GM18873 (cell line): ENCODE measurements at regions not wholly inside any gene's neighbourhood (a gene's known extent, or its start where the extent isn't known, plus 50 kb on each side); places are given as distances from the start of the nearest gene placed in this dataset.
"Not testable (repeated sequence)": the region's sequence is repeated elsewhere in the genome, so short reads cannot be mapped to it uniquely, and the experiment has no call there.

ENCODE experiments used
- ATAC-seq: cut with Tn5 transposase; IDR thresholded peaks from one replicate; pipeline ENCODE4 v1.9.1; 2021; ENCODE audit warnings: mild to moderate bottlenecking, moderate library complexity, moderate number of reproducible peaks; ENCODE audit not compliant: unreplicated experiment, low FRiP score

DNA sequence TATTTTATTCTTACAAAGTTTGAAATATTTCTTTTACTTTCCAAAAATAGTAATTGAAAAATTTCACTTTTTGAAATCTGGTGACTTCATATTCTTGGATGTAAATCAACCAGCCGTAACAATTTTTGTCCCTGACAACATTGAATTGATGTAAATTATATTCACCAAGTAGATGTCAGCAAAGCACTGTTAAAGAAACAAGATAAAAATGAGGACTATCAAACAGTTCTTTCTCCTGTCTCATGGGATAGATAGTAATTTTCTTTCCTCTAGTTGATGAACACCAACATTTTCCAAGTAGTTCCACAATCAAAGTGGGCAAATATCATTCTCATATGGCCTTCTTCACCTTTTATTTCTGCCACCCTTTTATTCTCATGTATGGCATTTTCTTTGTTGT lies 1461.9 kb downstream of the MAT2B start:
- ATAC-seq: no peak

DNA sequence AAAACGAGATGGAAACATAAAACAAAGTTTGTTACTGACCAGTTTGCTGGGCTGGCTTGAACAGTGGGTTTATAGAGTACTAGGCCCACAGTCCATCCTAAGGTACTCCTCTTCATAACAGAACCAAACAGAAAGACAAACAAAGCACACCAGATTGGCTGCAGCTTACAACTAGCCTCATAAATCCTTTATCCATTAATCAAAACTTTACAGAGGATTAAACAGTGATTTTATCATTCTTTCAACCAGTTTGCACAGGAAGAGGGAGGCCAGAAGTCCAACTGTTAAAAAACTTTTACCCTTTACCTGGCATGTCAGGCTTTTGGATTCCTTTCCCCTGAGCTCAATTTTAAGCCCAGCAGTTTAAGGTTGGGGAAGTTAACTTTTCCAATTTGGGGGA lies 1467.6 kb downstream of the MAT2B start:
- no peak for ATAC-seq

DNA sequence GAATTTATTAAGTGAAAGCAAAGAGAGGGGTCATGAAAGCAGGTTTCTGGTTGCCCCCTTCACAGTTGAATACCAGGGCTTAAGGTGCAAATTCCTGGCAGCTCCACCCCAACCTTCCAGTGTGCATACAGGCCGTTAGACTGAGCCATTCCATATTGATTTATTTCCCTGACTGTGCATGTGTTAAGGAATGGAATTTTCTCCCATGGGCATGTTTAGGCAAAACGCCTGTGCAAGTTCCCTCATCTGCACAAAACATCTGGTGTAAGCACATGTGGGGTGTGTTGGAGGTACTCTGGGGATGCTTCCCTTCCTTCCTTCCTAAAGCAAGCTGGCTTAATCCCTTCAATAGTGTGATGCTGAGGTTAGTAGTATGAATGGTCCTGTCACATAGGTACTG lies 1470.6 kb downstream of the MAT2B start:
- ATAC-seq: no peak

DNA sequence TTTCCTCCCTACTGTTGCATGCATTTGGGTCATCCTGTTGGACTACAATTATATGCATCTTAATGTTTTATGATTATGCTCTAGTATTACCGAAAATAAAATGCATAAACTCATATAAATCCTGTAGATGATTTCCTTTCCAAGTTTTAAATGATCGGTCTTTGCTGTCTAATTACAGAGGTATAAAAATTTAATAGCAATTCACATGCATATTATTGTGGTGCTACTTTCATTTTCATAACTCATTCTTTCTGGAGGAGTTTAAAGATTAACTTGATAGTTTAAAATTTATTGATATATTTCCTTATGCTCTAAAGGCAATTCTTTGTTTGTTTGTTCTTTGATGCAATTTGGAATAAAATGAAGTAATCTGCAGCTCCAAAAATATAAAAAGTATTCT lies 1475.1 kb downstream of the MAT2B start:
- ATAC-seq: no peak

- ATAC-seq: no peak
Observed at GRCh38 chr5:164998142-164998541, 1492.7 kb downstream of the MAT2B start.

- ATAC-seq: no peak
Observed at GRCh38 chr5:164998590-164998989, 1493.2 kb downstream of the MAT2B start.

- ATAC-seq: no peak
Observed at GRCh38 chr5:165000479-165001190, 1495.2 kb downstream of the MAT2B start.

GRCh38 chr5:165003283-165003682 lies 1497.9 kb downstream of the MAT2B start:
- ATAC-seq: no peak

GRCh38 chr5:165004175-165004574 lies 1498.8 kb downstream of the MAT2B start:
- no peak for ATAC-seq

DNA sequence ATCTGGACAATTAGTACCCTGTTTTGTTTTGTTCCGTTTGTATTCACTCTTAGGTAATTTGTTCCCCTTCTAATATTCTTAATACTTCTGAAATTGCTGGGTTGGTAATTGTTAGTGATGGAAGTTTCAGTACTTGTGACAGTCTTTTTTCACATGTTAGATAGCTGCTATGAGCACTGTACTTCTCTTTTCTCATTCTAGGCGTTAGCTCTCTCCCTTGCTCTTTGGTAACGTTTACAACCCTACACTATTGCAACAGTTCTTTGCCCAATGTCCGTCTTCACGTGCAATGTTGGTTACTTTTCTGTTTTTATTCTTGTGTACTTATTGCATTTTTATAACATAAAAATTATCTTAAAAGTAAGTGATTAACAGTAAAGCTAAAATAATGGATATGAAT lies 1509.0 kb downstream of the MAT2B start:
- no peak for ATAC-seq

GRCh38 chr5:165015126-165015525 lies 1509.7 kb downstream of the MAT2B start:
- no peak for ATAC-seq

GRCh38 chr5:165015547-165015946 lies 1510.1 kb downstream of the MAT2B start:
- no peak for ATAC-seq

- ATAC-seq: no peak
Observed at GRCh38 chr5:165026971-165027370, 1521.6 kb downstream of the MAT2B start.

DNA sequence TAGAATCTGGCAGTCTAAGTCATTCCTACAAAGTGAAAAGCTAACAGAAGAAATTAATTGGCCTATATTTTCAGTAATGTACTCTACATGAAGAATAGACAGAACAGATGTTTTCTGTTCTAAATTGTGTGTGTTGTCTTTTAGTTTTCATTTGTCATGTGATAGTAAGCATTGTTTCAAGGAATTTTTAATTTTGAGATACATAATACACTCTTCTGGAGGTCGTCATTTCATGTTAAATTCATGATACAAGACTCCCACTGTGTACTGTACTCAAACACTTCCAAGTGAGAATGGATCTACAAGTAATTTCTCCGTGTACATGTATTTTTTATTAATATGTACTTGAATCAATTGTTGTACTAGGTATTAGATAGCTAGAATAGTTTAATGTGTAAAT lies 1522.9 kb downstream of the MAT2B start:
- no peak for ATAC-seq

DNA sequence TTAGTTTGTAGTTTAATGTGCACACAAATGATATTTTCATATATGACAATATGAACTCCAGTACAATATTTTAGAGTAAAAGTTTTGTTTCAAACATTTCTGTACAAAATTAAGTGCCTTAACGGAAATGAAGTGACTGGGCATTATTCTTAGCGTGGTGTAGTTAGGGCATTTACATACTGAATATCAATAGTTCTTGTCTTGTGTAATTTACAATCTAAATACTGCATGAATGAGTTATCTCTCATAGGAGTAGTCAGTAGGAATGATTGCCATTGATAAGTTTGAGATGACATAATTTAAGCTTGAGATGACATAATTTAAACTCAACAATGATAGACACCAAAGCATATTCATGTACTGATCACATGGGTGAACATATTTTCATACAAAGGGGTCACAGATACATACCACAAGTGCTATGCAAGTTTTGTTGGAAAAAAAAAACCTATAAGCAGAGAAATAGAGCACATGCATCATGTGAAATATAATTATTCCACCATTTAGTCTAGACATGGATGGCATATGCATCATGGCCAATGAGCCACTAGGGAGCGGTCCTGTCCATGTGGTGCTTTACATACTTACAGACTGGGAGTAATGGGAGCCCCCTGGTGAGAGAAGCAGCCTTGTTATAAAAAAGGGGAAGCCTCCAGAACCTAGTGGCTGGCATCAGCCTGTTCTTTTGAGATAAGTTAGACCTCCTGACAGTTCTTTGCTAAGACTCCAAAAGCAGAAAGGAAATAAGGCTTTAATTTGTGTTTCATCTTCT lies 1523.9 kb downstream of the MAT2B start:
- ATAC-seq: no peak

GRCh38 chr5:165030971-165031370 lies 1525.6 kb downstream of the MAT2B start:
- ATAC-seq: no peak

DNA sequence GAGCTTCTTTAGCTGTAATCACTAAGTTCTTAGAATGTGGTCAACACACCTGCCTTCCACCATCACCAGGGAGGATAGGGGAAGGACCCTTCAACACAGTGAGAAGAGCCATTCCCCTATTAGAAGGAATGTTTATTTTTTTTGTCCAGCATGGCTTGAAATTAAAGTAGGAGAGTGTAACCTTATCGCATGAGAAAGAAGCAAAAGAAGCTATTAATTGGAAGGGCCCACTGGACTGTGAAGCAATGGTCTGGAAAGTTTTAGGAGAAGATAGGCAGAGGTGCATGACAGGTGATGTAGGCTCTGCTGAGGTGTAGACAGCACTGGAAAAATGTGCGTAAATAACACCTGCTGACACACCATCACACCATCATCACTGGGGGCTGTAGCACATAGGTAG lies 1526.0 kb downstream of the MAT2B start:
- ATAC-seq: no peak

GRCh38 chr5:165035520-165035919 lies 1530.1 kb downstream of the MAT2B start:
- no peak for ATAC-seq

GRCh38 chr5:165039748-165040147 lies 1534.3 kb downstream of the MAT2B start:
- ATAC-seq: no peak

DNA sequence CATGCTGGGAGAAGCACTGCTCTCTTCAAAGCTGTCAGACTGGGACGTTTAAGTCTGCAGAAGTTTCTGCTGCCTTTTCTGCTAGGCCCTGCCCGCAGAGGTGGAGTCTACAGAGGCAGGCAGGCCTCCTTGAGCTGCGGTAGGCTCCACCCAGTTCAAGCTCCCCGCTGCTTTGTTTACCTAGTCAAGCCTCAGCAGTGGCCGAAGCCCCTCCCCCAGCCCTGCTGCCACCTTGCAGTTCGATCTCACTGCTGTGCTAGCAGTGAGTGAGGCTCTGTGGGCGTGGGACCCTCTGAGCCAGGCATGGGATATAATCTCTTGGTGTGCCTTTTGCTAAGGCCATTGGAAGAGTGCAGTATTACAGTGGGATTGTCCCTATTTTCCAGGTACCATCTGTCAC lies 1540.5 kb downstream of the MAT2B start:
- not testable (repeated sequence) for ATAC-seq

DNA sequence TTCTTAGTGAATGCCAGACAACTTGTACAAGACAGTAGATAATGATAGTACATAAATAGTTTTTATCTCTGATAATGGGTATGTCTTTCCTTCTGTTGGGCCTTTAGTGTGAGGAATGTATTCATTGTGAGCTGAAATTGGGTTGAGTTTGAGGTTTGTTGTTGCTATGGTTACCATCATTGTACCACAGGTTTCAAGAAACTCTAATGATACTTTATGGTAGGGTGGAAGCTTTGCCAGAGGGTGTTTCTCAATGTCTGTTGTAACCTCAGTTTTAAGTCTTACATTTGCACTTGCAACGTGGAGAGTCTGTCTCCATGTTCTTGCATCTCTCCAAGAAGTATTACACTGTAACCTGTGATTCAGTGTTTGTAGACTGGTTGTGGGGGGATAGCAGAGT lies 1550.1 kb downstream of the MAT2B start:
- no peak for ATAC-seq

DNA sequence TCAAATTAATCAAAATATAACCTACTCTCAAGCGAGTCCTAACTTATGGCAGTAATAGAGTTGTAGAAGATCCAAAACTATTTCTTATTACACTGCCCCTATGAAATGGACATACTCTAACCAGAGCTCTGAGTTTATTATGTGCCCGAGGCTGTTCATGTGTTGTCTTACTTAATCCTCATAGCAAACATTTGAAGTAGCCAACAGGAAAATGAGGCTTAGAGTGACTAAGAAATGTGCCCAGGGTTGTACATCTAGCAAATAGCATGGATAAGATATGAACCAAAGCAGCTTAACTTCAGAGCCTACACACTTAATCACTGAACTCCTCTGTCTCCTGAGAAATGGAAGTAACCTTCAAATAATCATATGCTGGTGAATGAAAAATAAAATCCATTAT lies 1551.7 kb downstream of the MAT2B start:
- no peak for ATAC-seq
